HepG2 (cell line): ENCODE measurements at regions not wholly inside any gene's neighbourhood (a gene's known extent, or its start where the extent isn't known, plus 50 kb on each side); places are given as distances from the start of the nearest gene placed in this dataset.
A peak's percentile ranks its signal among the peaks of the same experiment; 100 is the strongest.

ENCODE experiments used
- ATAC-seq: fragments of 200-7000 bp; cut with Tn5 transposase; 3 replicates; pipeline ENCODE4 v1.9.1; 2020; ENCODE audit warnings: mild to moderate bottlenecking, moderate library complexity
- BruUV-seq: library from RNA; stranded (reverse); fragments of 400-500 nt; replicated peaks from 2 replicates; lab custom pipeline; 2021; lab: Mats Ljungman, UMichigan
- CTCF ChIA-PET: fragments of 300-600 bp; formaldehyde crosslinking; extraction: SDS; loops from one replicate; lab custom pipeline; 2021; ENCODE audit warnings: low total read pairs, inconsistent platforms, low intra/inter-chr PET ratio; lab: Yijun Ruan, JAX
- POLR2A ChIA-PET: fragments of 350-600 bp; sonication (Branson Sonifier 250); formaldehyde crosslinking; loops from one replicate; lab custom pipeline; 2020; ENCODE audit warnings: antibody characterized with exemption, inconsistent platforms; lab: Yijun Ruan, JAX
- DNase-seq: peaks from one replicate; pipeline ENCODE4 v3.0.0-alpha.2; 2015; ENCODE audit warnings: low spot score
- FAIRE-seq: peaks from 3 replicates; lab custom pipeline; 2011; peaks lifted over from hg19 to GRCh38; lab: Jason Lieb, UNC
- H2AFZ ChIP-seq: one replicate; pipeline ENCODE4 v1.6.1; 2011; ENCODE audit warnings: low read length, inconsistent platforms
- H3K27ac ChIP-seq: fragments of 300-600 bp; 3 replicates; pipeline ENCODE4 v1.8.0; 2011; ENCODE audit warnings: mixed run types, mild to moderate bottlenecking, mixed read lengths, low read length, inconsistent platforms; ENCODE audit not compliant: insufficient read depth; ENCODE audit errors: extremely low read length
- H3K27me3 ChIP-seq, 2 experiments: fragments of 200-600 bp in 1 of 2; 2 replicates in 1 of 2; 3 replicates in 1 of 2; pipeline versions ENCODE4 v1.6.0 to v1.8.0; 2011; ENCODE audit warnings: low read length in 2 of 2, mild to moderate bottlenecking in 2 of 2, moderate library complexity in 2 of 2, inconsistent platforms in 1 of 2; ENCODE audit not compliant: insufficient read depth in 2 of 2, control insufficient read depth in 1 of 2
- H3K36me3 ChIP-seq, 2 experiments: fragments of 200-600 bp in 1 of 2; replicated peaks in 1 of 2; 2 replicates in 1 of 2; 3 replicates in 1 of 2; pipeline versions ENCODE4 v1.5.1 to v1.8.0; 2011; ENCODE audit warnings: low read length in 2 of 2, inconsistent platforms in 1 of 2; ENCODE audit not compliant: insufficient read depth in 2 of 2, control insufficient read depth in 1 of 2
- H3K4me1 ChIP-seq: 2 replicates; pipeline ENCODE4 v1.5.1; 2012; ENCODE audit warnings: low read length, inconsistent platforms; ENCODE audit not compliant: insufficient read depth
- H3K4me2 ChIP-seq: 2 replicates; pipeline ENCODE4 v1.6.0; 2011; ENCODE audit warnings: low read depth, low read length, inconsistent platforms
- H3K4me3 ChIP-seq, 3 experiments: fragments of 200-600 bp in 1 of 3; sonication (generic), shearing (Covaris generic) in 1 of 3; replicated peaks in 1 of 3; 2 replicates each; pipeline ENCODE4 v1.5.1; 2011 to 2016; ENCODE audit warnings: low read length in 3 of 3, inconsistent platforms in 2 of 3, low read depth in 2 of 3, mild to moderate bottlenecking in 2 of 3, control low read depth in 1 of 3, mixed read lengths in 1 of 3; ENCODE audit not compliant: insufficient read depth in 1 of 3
- H3K79me2 ChIP-seq: one replicate; pipeline ENCODE4 v1.6.1; 2011; ENCODE audit warnings: low read length, inconsistent platforms; ENCODE audit not compliant: insufficient read depth
- H3K9ac ChIP-seq: 2 replicates; pipeline ENCODE4 v1.6.0; 2011; ENCODE audit warnings: mild to moderate bottlenecking, low read depth, low read length, inconsistent platforms; ENCODE audit not compliant: insufficient read depth
- H3K9me3 ChIP-seq: 2 replicates; pipeline ENCODE4 v1.5.1; 2012; ENCODE audit warnings: mild to moderate bottlenecking, low read length
- H4K20me1 ChIP-seq: 2 replicates; pipeline ENCODE4 v1.6.0; 2011; ENCODE audit warnings: inconsistent platforms, mild to moderate bottlenecking, low read length, moderate library complexity; ENCODE audit not compliant: insufficient read depth
- DPF2 ChIP-seq: sonication (generic); formaldehyde crosslinking; IDR thresholded peaks from 2 replicates; pipeline ENCODE4 v1.4.0; 2020; ENCODE audit warnings: mild to moderate bottlenecking, low read depth, missing genetic modification reagents, borderline replicate concordance
- FOXA1 ChIP-seq, 2 experiments: fragments of 450-650 bp in 1 of 2; sonication (generic) in 1 of 2; formaldehyde crosslinking in 1 of 2; IDR thresholded peaks; 2 replicates each; pipeline versions ENCODE4 v1.4.0 to v1.6.1; 2016 to 2020; ENCODE audit warnings: missing genetic modification reagents in 1 of 2
- MAFF ChIP-seq: IDR thresholded peaks from 2 replicates; pipeline ENCODE4 v1.6.1; 2011; ENCODE audit warnings: low read depth, low read length, improper control_type of control experiment
- MAFK ChIP-seq, 2 experiments: IDR thresholded peaks in 1 of 2; conservative IDR thresholded peaks in 1 of 2; 2 replicates each; pipeline ENCODE4 v1.6.1; 2011; ENCODE audit warnings: improper control_type of control experiment in 2 of 2, low read length in 2 of 2
- MAZ ChIP-seq, 2 experiments: sonication (generic) in 1 of 2; formaldehyde crosslinking in 1 of 2; IDR thresholded peaks; 2 replicates each; pipeline versions ENCODE4 v1.5.0 to v1.6.1; 2012 to 2020; ENCODE audit warnings: low read depth in 2 of 2, mild to moderate bottlenecking in 2 of 2, borderline replicate concordance in 1 of 2, improper control_type of control experiment in 1 of 2, low read length in 1 of 2, missing genetic modification reagents in 1 of 2, moderate library complexity in 1 of 2
- NFKBIZ ChIP-seq: IDR thresholded peaks from 2 replicates; pipeline ENCODE4 v1.6.1; 2018; ENCODE audit warnings: missing genetic modification reagents, missing compliant biosample characterization
- ZSCAN25 ChIP-seq: sonication (generic); formaldehyde crosslinking; IDR thresholded peaks from 2 replicates; pipeline ENCODE4 v1.8.0; 2022; ENCODE audit warnings: mild to moderate bottlenecking, missing genetic modification reagents
- ZSCAN29 ChIP-seq: sonication (generic); formaldehyde crosslinking; conservative IDR thresholded peaks from 2 replicates; pipeline ENCODE4 v1.4.0; 2020; ENCODE audit warnings: mild to moderate bottlenecking, missing genetic modification reagents
- WGBS: methylation state at CpG from one replicate; pipeline ENCODE4 v1.1.6; 2017; ENCODE audit warnings: low lambda C conversion rate; 5-methylcytosine and 5-hydroxymethylcytosine counted together
- in situ Hi-C: cut with HindIII; loops from 2 replicates; pipeline ENCODE4 v1.10.0; 2017; ENCODE audit warnings: low pct_unique_long_range_greater_than_20kb; ENCODE audit not compliant: extremely low pct_ligation_motif_present
- intact Hi-C: fragments of 100-400 bp; cut with micrococcal nuclease; formaldehyde crosslinking; loops from one replicate; pipeline ENCODE4 v1.10.0; 2022; ENCODE audit not compliant: unreplicated experiment
- TF ChIP-seq, protein P1 (sequence below): sonication (generic); formaldehyde crosslinking; IDR thresholded peaks from 2 replicates; pipeline ENCODE4 v1.8.0; 2022; ENCODE audit warnings: mild to moderate bottlenecking, missing genetic modification reagents

DNA sequence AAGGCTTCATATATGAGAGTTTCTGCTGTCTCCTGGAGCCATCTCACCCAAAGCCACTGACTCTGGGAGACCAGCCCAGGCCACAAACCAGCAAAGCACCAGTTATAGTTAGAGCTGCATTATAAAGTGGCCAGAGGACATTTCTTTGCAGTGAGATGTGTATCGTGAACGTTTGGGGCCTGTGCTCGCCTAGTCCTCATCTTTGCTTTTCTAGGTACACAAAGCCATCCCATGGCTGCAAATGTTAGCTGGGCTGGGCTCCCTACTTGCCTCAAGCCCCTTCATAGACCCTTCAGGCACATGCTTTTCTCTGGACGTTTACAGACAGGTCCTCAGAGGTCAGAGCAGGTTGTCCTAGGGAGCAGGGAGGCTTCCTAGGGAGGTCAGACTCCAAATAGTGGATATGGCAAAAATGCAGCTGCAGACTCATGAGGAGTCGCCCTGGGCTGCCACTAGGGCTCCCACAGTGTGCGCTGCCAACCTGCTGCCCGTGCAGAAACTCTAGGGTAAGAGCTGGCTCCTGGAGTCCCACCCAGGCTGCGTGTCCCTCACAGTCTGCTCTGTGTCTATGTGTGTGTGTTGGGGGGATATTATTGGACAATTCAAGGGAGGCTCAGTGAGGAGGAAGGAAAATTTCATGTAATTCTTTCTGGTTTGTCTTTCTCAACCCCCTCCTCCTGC is 141.0 kb downstream of the RPIA start:
- H3K4me3 ChIP-seq, result no peak overlapping the region
- no peaks in the 10 kb centered on the region for H3K79me2 ChIP-seq
- no peaks in the 10 kb centered on the region for H4K20me1 ChIP-seq
- H3K27me3 ChIP-seq, result peaks cover 3 to 16% of the 10 kb centered on the region in 2 experiments; a peak in 3 of 5 replicates
- no peak overlapping the region for H3K4me2 ChIP-seq
- FAIRE-seq (no peak), ATAC-seq (peak; percentile 71), DNase-seq (no peak)
- H2AFZ ChIP-seq, result no peak overlapping the region
- POLR2A ChIA-PET, result no interaction called here
- H3K9me3 ChIP-seq, result no peaks in the 10 kb centered on the region
- no peak overlapping the region for H3K27ac ChIP-seq
- intact Hi-C loops (no loop called here), in situ Hi-C loops (no loop called here)
- H3K4me1 ChIP-seq, result no peaks in the 10 kb centered on the region
- WGBS, result 20% methylated on average over 8 of the region's 8 CpGs
- no peak overlapping the region for H3K9ac ChIP-seq
- no peaks in the 10 kb centered on the region for H3K36me3 ChIP-seq
- CTCF ChIA-PET, result no interaction called here
- no TSS peak for BruUV-seq
- no peak for TF ChIP-seq MAZ (IDR thresholded peaks at IDR 0.05; ENCODE audit: borderline replicate concordance, low read depth, low read length)
- TF ChIP-seq MAZ (CRISPR knock-in tag; IDR thresholded peaks at IDR 0.05; ENCODE audit: low read depth), result no peak
- no peak for TF ChIP-seq ZSCAN25 (CRISPR knock-in tag)

DNA sequence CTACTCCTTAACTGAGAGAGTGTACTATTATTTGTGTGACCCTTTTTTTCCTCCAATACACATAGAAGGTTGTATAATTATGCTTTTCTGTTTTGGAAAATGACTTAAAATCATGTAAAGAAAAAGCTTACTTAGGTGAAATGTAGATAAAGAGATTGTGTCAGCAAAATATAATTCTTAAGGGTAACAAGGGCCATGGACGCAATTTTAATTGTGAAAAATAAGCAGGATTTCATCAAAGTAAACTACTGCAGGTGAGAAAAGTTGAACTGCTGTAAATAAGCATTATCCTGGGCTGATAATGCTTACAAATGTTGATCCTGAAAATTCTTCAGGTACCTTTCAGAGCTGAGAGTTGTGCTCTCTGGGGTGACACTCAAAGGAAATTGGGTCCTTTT is 141.5 kb downstream of the RPIA start:
- H3K4me2 ChIP-seq, result no peak overlapping the region
- no peak overlapping the region for H3K4me3 ChIP-seq
- no peak for ATAC-seq
- no peak overlapping the region for H3K9ac ChIP-seq
- BruUV-seq, result no TSS peak
- no peaks in the 10 kb centered on the region for H3K36me3 ChIP-seq
- H3K27me3 ChIP-seq, result peaks cover 2 to 13% of the 10 kb centered on the region in 2 experiments; a peak in 1 of 5 replicates
- H3K9me3 ChIP-seq, result no peaks in the 10 kb centered on the region
- no peak for FAIRE-seq
- in situ Hi-C loops, result no loop called here
- intact Hi-C loops, result no loop called here
- H3K27ac ChIP-seq, result no peak overlapping the region
- CTCF ChIA-PET, result no interaction called here
- no peaks in the 10 kb centered on the region for H3K4me1 ChIP-seq
- H3K79me2 ChIP-seq, result no peaks in the 10 kb centered on the region
- no peaks in the 10 kb centered on the region for H4K20me1 ChIP-seq
- POLR2A ChIA-PET, result no interaction called here
- 7% methylated on average over 1 of the region's 1 CpG for WGBS
- H2AFZ ChIP-seq, result no peak overlapping the region
- DNase-seq, result no peak
- TF ChIP-seq MAFK (conservative IDR thresholded peaks at IDR 0.05 in 1 of 2, IDR thresholded peaks at IDR 0.05 in 1 of 2; ENCODE audit: low read length in 2 of 2) (peak; percentile 37 to 82; a peak in 3 of 4 replicates), NFKBIZ (CRISPR knock-in tag) (no peak), MAFF (peak; percentile 78), FOXA1 (IDR thresholded peaks at IDR 0.05) (no peak), FOXA1 (CRISPR knock-in tag; IDR thresholded peaks at IDR 0.05) (no peak), DPF2 (CRISPR knock-in tag) (no peak), ZSCAN29 (CRISPR knock-in tag) (no peak)
- TF ChIP-seq, protein P1, sequence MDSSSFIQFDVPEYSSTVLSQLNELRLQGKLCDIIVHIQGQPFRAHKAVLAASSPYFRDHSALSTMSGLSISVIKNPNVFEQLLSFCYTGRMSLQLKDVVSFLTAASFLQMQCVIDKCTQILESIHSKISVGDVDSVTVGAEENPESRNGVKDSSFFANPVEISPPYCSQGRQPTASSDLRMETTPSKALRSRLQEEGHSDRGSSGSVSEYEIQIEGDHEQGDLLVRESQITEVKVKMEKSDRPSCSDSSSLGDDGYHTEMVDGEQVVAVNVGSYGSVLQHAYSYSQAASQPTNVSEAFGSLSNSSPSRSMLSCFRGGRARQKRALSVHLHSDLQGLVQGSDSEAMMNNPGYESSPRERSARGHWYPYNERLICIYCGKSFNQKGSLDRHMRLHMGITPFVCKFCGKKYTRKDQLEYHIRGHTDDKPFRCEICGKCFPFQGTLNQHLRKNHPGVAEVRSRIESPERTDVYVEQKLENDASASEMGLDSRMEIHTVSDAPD (CRISPR knock-in tag), result no peak
